ENCODE measurements at regions not wholly inside any gene's neighbourhood (a gene's known extent, or its start where the extent isn't known, plus 50 kb on each side); places are given as distances from the start of the nearest gene placed in this dataset.
"Not testable (repeated sequence)": the region's sequence is repeated elsewhere in the genome, so short reads cannot be mapped to it uniquely, and the experiment has no call there.

DNA sequence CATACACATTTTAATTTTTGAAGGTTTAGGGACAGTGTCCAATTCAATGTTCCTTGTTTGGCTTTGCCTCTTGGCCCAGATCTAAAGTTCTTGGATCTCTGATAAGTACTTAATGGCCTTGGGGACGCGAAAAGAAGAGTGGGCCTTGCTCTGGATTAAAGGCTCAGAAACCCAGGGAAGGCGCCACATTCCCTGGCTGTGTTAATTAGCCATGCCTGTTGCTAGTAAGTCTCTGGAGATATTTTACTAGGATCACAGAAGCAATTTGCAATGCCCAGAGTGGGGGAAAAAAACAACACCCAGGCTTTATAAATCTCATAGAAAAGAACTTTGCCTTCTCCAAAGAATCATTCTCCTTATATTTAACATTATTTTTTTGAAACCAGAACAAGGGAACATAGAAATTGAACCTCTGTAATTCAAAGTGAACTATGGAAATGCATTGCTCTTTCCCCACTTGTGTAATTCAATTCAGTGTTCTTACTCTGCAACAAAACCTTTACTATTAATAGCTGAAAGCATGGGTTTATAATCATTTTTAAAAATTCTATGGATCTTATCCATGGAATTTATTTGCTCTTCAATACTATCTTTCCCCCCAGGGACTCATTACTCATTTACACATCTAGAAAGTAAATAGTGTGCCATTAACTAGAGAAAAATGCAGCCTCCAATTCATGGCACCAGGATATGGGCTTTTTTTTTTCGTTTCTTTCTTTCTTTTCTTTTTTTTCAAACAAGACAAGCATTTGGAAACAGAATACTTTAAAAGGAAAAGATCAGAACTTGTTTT is 172.2 kb upstream of the ANKRD55 start:
- peak; percentile 32 for DNase-seq
- no peak overlapping the region for H3K4me3 Mint-ChIP-seq (ENCODE audit: unreplicated experiment)
- H3K27ac Mint-ChIP-seq (ENCODE audit: unreplicated experiment) = no peak overlapping the region

DNA sequence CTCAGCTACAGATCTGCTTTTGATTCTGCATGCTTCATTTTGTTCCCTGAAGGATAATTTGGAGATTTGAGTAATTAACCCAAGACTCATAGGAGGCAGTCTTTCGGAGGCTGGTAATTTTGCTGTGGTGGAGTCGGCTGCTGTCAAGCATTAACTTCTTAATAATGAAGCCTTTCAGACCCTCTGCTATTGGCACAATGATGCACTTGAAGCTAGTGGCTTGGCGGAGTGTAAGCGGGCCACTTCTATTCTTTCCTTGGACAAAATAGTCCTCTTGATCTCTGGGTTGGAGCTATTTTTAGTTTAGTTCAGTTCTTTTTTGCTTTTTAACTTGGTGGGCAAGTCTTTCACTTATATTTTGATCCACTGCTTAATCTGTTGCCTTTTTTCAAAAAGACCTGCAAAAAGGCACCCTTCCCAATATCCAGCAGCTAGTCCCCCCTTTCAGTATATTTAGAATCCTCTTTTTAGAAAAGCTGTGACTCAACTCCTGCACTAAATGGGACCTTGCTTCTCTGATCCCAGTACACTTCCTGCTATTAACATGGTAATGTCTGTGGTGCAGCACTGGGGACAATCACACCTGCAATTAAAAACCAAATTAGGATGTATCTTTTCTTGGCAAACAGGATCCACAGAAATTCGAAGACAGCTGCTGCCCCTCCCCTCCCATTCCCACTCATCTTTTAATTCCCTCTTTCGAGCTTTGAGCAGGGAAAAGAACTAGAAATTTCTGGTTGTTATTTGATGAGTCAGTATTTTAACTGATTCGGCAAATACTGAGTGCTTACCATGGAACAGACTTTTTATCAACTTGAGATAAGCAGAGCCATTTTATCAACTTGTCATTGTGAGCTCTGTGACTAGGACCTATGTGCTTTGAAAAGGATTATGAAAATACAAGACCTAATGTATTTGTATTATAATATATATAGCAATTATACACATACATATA is 169.4 kb upstream of the ANKRD55 start:
- Mint-ChIP-seq H3K4me1 (ENCODE audit: low read depth, unreplicated experiment) (peaks cover 12% of the 10 kb centered on the region), H3K27me3 (ENCODE audit: unreplicated experiment) (peaks cover 1% of the 10 kb centered on the region), H3K9me3 (ENCODE audit: unreplicated experiment) (no peaks in the 10 kb centered on the region), H3K36me3 (ENCODE audit: unreplicated experiment) (no peaks in the 10 kb centered on the region), H3K4me3 (ENCODE audit: unreplicated experiment) (no peak overlapping the region), H3K27ac (ENCODE audit: unreplicated experiment) (no peak overlapping the region)
- no peak for DNase-seq
- TF ChIP-seq, protein P1, sequence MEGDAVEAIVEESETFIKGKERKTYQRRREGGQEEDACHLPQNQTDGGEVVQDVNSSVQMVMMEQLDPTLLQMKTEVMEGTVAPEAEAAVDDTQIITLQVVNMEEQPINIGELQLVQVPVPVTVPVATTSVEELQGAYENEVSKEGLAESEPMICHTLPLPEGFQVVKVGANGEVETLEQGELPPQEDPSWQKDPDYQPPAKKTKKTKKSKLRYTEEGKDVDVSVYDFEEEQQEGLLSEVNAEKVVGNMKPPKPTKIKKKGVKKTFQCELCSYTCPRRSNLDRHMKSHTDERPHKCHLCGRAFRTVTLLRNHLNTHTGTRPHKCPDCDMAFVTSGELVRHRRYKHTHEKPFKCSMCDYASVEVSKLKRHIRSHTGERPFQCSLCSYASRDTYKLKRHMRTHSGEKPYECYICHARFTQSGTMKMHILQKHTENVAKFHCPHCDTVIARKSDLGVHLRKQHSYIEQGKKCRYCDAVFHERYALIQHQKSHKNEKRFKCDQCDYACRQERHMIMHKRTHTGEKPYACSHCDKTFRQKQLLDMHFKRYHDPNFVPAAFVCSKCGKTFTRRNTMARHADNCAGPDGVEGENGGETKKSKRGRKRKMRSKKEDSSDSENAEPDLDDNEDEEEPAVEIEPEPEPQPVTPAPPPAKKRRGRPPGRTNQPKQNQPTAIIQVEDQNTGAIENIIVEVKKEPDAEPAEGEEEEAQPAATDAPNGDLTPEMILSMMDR (IDR thresholded peaks at IDR 0.05; ENCODE audit: partially characterized antibody, unreplicated experiment) = no peak

More for the DNA sequence above, 172.2 kb upstream of the ANKRD55 start:
- Mint-ChIP-seq H3K4me1 (ENCODE audit: low read depth, unreplicated experiment) (peaks cover 15% of the 10 kb centered on the region), H3K27me3 (ENCODE audit: unreplicated experiment) (no peaks in the 10 kb centered on the region), H3K9me3 (ENCODE audit: unreplicated experiment) (no peaks in the 10 kb centered on the region), H3K36me3 (ENCODE audit: unreplicated experiment) (no peaks in the 10 kb centered on the region)
- TF ChIP-seq, protein P1 (IDR thresholded peaks at IDR 0.05; ENCODE audit: partially characterized antibody, unreplicated experiment) = no peak

GRCh38 chr5:56397796-56398195 is 164.7 kb upstream of the ANKRD55 start:
- peaks cover 21% of the 10 kb centered on the region for H3K36me3 Mint-ChIP-seq (ENCODE audit: unreplicated experiment)
- not testable (repeated sequence) for H3K4me3 Mint-ChIP-seq (ENCODE audit: unreplicated experiment); H3K9me3 Mint-ChIP-seq (ENCODE audit: unreplicated experiment); H3K27ac Mint-ChIP-seq (ENCODE audit: unreplicated experiment); H3K27me3 Mint-ChIP-seq (ENCODE audit: unreplicated experiment); H3K4me1 Mint-ChIP-seq (ENCODE audit: low read depth, unreplicated experiment); DNase-seq

- H3K9me3 Mint-ChIP-seq (ENCODE audit: unreplicated experiment) = peaks cover 9% of the 10 kb centered on the region
- peaks cover 4% of the 10 kb centered on the region for H3K27me3 Mint-ChIP-seq (ENCODE audit: unreplicated experiment)
- H3K27ac Mint-ChIP-seq (ENCODE audit: unreplicated experiment) = peak overlapping the region; percentile 3
- no peak overlapping the region for H3K4me3 Mint-ChIP-seq (ENCODE audit: unreplicated experiment)
- H3K36me3 Mint-ChIP-seq (ENCODE audit: unreplicated experiment) = peaks cover 32% of the 10 kb centered on the region
- TF ChIP-seq, protein P1 (IDR thresholded peaks at IDR 0.05; ENCODE audit: partially characterized antibody, unreplicated experiment) = no peak
- no peak for DNase-seq
- H3K4me1 Mint-ChIP-seq (ENCODE audit: low read depth, unreplicated experiment) = no peaks in the 10 kb centered on the region
These were observed 163.5 kb upstream of the ANKRD55 start for GRCh38 chr5:56396634-56397033.

DNA sequence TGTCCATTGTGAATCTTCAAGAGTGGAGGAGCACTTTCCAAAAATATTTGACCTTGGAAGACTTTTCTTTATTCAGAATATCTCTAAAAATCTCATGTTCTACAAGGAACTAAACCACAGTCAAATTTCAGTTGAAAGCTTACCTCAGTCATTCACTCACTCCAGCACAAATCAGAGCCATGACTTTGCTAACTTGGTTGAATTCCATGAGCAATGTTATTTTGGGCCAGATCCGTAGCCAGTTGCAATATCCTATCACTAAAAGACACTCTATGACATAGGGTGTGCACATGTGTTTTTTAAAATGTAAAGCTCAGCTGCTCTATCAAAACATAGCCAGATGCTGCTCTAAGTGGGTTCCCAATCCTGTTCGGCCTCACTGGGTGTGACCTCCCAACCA is 156.1 kb upstream of the ANKRD55 start:
- Mint-ChIP-seq H3K4me3 (ENCODE audit: unreplicated experiment) (no peak overlapping the region), H3K27me3 (ENCODE audit: unreplicated experiment) (peaks cover 2% of the 10 kb centered on the region), H3K27ac (ENCODE audit: unreplicated experiment) (no peak overlapping the region), H3K36me3 (ENCODE audit: unreplicated experiment) (peaks cover 13% of the 10 kb centered on the region), H3K9me3 (ENCODE audit: unreplicated experiment) (peaks cover 2% of the 10 kb centered on the region), H3K4me1 (ENCODE audit: low read depth, unreplicated experiment) (no peaks in the 10 kb centered on the region)
- DNase-seq = no peak
- TF ChIP-seq, protein P1 (IDR thresholded peaks at IDR 0.05; ENCODE audit: partially characterized antibody, unreplicated experiment) = no peak

All from glutamatergic neuron (in vitro differentiated cells).